IPS-20b (cell line): ENCODE measurements at regions not wholly inside any gene's neighbourhood (a gene's known extent, or its start where the extent isn't known, plus 50 kb on each side); places are given as distances from the start of the nearest gene placed in this dataset.
"Not testable (repeated sequence)": the region's sequence is repeated elsewhere in the genome, so short reads cannot be mapped to it uniquely, and the experiment has no call there.

Experiments
- H3K27ac ChIP-seq: one replicate; pipeline ENCODE4 v1.5.1; 2013; ENCODE audit warnings: low read length
- H3K27me3 ChIP-seq: 2 replicates; pipeline ENCODE4 v1.6.1; 2013; ENCODE audit warnings: mild to moderate bottlenecking, low read length, inconsistent platforms; ENCODE audit not compliant: insufficient read depth
- H3K36me3 ChIP-seq: 2 replicates; pipeline ENCODE4 v1.6.1; 2013; ENCODE audit warnings: low read depth, mild to moderate bottlenecking, inconsistent platforms, low read length, moderate library complexity; ENCODE audit not compliant: insufficient read depth
- H3K4me1 ChIP-seq: 2 replicates; pipeline ENCODE4 v1.6.1; 2013; ENCODE audit warnings: mild to moderate bottlenecking, control low read depth, inconsistent platforms, low read length, moderate library complexity; ENCODE audit not compliant: insufficient read depth
- H3K4me3 ChIP-seq: 2 replicates; pipeline ENCODE4 v1.5.1; 2013; ENCODE audit warnings: mild to moderate bottlenecking, low read length, inconsistent platforms
- H3K9ac ChIP-seq: 2 replicates; pipeline ENCODE4 v1.6.1; 2013; ENCODE audit warnings: low read depth, mild to moderate bottlenecking, inconsistent platforms, low read length, moderate library complexity
- H3K9me3 ChIP-seq: 2 replicates; pipeline ENCODE4 v1.6.1; 2013; ENCODE audit warnings: mild to moderate bottlenecking, low read depth, low read length, inconsistent platforms; ENCODE audit not compliant: insufficient read depth

DNA sequence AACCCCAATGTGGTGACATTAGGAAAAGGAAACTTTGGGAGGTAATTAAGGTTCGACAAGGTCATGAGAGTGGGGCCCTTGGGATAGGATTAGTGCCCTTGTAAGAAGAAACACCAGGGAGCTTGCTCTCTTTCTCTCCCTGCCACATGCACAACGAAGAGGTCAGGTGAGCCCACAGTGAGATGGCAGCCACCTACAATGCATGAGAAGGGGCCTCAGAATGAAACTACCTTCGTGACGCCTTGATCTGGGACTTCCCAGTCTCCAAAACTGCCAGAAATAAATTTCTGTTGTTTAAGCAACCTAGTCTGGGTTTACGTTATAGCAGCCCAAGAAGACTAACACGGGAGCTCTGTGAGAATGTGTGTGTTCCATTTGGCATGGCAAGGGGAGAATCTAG, 682.8 kb downstream of the PRIM2 start:
- H3K36me3 ChIP-seq, H3K9ac ChIP-seq, H3K4me1 ChIP-seq, H3K27ac ChIP-seq, H3K4me3 ChIP-seq, H3K27me3 ChIP-seq: not testable (repeated sequence)
- peaks cover 12% of the 10 kb centered on the region for H3K9me3 ChIP-seq

DNA sequence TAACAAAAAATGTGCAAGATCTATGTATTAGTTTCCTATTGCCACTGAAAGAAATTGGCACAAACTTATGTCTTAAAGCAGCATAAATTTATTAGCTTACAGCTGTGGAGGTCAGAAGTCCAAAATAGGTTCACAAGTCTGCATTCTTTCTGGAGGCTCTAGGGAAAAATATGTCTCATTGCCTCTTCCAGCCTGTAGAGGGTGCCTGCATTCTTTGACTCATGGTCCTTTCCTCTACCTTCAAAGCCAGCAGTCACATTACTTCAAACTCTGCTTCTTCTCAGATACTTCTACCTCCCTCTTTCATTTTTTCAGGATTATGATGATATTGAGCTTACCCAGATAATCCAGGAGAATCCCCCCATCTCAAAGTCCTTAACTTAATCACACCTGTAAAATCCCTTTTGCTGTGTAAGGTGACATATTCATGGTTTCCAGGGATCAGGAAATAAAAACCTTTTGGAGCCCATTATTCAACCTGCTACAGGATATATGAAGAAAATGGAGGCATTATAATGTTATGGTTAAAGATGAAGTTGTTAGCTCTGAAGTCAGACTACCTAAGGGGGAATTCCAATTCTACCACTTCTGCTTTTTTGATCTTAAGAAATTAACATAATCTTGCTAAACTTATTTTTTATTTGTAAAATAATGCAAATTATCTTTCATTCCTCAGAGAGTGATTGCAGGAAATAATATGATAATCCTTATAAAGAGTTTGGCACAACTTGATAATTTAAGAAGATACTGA, 686.2 kb downstream of the PRIM2 start:
- not testable (repeated sequence) for H3K36me3 ChIP-seq, H3K4me3 ChIP-seq, H3K9ac ChIP-seq, H3K4me1 ChIP-seq, H3K27me3 ChIP-seq, H3K27ac ChIP-seq
- H3K9me3 ChIP-seq = peaks cover 19% of the 10 kb centered on the region

DNA sequence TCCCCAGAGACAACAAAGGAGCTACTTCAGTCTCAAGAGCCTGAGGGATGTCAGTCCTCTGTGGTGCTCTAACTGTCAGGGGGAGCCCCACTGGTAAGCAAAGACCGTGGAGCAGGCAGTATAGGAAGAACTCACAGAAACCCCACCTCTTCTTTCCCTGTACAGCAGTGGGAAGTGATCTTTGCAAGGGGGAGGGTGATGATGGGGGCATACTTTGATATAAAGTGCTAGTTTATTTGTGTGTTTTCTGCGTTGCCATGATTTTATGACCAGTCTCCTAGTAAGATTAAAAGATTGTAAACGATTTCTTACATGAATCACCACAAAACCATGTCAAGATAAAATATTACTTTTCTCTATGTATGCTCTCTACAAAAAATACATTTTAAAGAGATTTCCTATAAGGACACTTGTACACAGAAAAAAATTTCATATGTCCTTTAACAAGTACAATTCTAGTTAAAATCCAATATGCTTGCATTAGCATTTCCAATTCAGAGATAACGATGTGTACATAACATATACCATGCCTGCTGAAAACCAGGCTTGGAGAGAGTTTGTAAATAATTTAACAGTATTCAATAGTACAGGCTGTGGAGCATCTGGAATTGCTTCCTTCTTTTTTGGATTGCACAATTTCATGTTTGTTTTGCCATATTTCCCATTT, 690.0 kb downstream of the PRIM2 start:
- not testable (repeated sequence) for H3K36me3 ChIP-seq, H3K27me3 ChIP-seq, H3K9ac ChIP-seq, H3K4me1 ChIP-seq, H3K27ac ChIP-seq, H3K4me3 ChIP-seq
- H3K9me3 ChIP-seq = peaks cover 17% of the 10 kb centered on the region

DNA sequence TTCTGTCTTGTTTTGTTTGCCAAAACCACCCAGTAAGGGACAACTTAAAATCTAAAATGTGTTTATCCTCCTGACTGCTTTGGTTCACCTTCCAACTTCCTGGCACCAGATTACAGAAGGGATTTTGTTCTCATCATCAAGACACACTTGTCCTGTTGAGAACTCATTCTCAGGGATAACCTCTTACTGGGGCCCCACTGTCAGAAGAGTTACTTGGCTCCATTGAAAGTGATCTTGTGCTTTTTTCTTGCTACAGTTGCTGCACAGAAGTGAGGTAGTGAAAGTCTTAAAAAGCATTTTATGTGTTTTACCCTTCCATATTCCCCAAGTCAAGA, 690.5 kb downstream of the PRIM2 start:
- not testable (repeated sequence) for H3K4me1 ChIP-seq, H3K4me3 ChIP-seq, H3K36me3 ChIP-seq, H3K27ac ChIP-seq, H3K27me3 ChIP-seq, H3K9ac ChIP-seq
- peaks cover 17% of the 10 kb centered on the region for H3K9me3 ChIP-seq

DNA sequence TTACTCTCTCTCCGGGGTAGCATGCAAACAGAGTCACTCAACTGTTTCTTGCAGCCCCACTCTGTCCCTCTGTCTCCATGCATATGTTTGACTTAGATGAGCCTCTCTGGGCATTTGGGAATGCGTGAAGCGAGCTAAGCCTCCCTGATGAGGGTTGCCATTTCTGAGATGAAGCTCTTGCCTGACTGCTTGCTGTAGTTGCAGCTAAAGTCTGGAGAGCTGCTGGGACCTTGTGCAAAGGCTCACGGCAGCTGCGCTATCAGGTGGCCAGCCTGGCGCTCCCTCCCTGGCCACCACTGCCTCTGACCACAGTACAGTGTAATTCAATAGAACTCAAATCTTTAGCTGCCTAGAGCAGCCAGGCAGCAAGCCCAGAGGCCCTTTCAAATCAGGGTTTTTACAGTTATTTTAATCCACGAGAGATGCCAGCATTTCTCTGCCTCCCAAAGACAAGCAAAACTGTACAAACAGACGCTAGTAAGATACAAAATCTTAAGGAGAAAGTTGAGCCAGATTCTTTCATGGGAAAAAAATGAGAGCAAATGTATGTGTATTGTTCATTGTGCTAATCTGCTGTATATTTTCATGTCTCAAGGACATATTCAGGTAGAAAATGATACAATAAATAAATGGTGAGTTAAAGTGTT, 694.6 kb downstream of the PRIM2 start:
- not testable (repeated sequence) for H3K9me3 ChIP-seq, H3K27ac ChIP-seq, H3K27me3 ChIP-seq, H3K4me3 ChIP-seq, H3K9ac ChIP-seq, H3K4me1 ChIP-seq, H3K36me3 ChIP-seq

DNA sequence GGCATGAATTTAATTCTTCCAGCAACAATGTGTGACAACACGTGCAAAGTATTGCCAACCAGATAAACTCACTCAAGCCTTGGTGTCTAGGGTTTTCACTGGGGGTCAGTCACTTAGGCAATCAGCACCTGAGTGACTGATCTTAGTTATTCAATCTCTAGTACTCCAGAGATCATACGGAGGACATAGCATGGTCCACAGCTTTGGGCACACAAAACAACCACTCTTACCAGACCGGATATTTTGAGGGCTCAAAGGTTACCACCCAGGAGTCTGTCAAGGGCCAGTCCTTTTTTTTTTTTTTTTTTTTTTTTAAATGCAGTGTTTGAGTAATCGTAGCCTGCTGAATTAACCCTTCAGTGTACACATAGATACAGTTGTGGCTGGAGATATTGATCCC, 699.2 kb downstream of the PRIM2 start:
- H3K9ac ChIP-seq, H3K27ac ChIP-seq, H3K4me3 ChIP-seq, H3K4me1 ChIP-seq, H3K9me3 ChIP-seq, H3K36me3 ChIP-seq, H3K27me3 ChIP-seq: not testable (repeated sequence)

DNA sequence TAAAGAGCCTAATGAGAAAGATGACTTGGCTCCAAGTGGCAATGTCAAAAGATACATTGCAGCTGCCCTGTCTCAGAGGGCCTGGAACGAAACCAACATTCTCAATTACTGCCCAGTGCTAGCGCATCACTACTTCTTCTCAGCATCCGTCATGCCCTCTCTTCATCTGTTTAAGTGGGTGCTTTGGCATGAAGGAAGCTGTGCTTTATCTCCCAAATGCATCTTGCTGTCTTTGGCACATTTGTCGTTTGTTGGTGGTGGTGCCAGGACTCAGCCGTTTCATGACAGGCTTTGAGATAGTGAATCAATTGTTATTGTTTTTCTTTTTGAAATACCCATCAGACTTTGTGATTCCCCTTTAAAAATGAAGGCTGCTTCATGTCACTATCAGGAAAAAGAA, 710.8 kb downstream of the PRIM2 start:
- not testable (repeated sequence) for H3K27ac ChIP-seq, H3K9me3 ChIP-seq, H3K27me3 ChIP-seq, H3K9ac ChIP-seq, H3K4me3 ChIP-seq, H3K36me3 ChIP-seq, H3K4me1 ChIP-seq

DNA sequence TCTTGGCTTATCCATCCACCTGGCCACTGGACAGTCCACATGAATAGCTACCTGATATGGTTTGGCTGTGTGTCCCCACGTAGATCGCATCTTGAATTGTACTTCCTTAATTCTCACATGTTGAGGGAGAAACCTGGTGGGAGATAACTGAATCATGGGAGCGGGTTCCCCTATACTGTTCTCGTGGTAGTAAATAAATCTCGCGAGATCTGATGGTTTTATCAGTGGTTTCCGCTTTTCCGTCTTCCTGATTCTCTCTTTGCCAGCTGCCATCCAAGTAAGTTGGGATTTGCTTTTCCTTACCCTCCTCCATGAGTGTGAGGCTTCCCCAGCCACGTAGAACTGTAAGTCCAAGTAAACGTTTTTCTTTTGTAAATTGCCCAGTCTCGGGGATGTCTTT, 720.8 kb downstream of the PRIM2 start:
- H3K9ac ChIP-seq, H3K4me1 ChIP-seq, H3K27me3 ChIP-seq, H3K9me3 ChIP-seq, H3K36me3 ChIP-seq, H3K4me3 ChIP-seq, H3K27ac ChIP-seq: not testable (repeated sequence)

DNA sequence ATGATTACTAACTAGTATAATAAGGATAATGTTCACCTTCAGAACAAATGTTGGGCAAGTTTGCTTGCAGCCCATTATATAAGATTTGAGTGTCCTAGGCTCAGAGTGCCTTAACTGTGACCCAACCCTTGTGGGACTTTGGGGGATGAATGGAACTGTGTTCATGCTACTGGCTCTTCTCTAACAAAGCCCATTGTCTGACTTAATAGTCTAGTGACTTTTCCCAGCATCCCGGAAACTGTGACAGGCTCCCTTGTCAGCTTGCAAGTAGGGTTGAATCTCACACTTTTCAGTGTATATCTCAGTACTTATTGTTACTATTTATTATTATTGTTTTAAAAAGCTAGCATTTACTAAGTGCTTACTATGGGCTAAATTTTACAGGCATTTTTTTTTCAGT, 729.2 kb downstream of the PRIM2 start:
- H3K36me3 ChIP-seq, H3K27me3 ChIP-seq, H3K4me1 ChIP-seq, H3K9me3 ChIP-seq, H3K9ac ChIP-seq, H3K27ac ChIP-seq, H3K4me3 ChIP-seq: not testable (repeated sequence)

DNA sequence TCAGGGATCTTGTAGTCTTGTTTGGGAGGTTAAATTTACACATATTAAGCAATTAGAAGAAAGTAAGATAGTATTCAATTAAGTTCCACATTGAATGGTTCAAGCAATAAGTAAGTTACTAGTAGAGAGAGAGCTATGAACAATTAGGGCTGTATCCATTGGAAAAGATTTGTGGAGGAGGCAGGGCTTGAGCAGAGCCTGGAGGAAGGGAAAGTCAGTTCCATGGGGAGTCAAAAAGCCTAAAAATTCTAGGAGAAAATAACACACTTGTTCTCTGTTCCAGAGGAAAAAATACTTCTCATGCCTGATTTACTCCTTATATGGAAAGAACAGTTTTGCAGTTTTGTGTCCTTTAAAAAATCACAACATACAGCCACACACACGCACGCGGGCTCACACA, 730.0 kb downstream of the PRIM2 start:
- H3K4me1 ChIP-seq, H3K36me3 ChIP-seq, H3K9ac ChIP-seq, H3K4me3 ChIP-seq, H3K27ac ChIP-seq, H3K9me3 ChIP-seq, H3K27me3 ChIP-seq: not testable (repeated sequence)

DNA sequence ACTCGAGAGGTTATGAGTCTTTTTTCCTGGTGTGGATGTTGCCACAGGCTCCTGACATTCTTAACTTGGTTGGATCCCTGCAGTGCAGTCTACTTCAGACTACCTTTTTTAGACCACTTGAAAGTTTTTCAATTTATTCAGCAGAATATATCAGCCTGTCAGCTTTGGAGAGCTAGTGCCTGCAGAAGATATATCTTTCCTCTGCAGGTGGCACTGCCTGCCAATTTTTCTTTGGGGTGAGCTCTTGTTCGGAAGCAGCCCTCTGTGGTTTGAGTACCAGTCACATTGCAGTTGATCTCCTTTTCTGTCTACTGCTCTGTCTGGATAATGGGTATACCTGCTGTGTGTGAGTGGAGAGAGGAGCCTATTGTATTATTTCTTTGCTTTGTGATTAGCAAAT, 730.4 kb downstream of the PRIM2 start:
- H3K36me3 ChIP-seq, H3K27me3 ChIP-seq, H3K9ac ChIP-seq, H3K4me3 ChIP-seq, H3K4me1 ChIP-seq, H3K27ac ChIP-seq, H3K9me3 ChIP-seq: not testable (repeated sequence)

DNA sequence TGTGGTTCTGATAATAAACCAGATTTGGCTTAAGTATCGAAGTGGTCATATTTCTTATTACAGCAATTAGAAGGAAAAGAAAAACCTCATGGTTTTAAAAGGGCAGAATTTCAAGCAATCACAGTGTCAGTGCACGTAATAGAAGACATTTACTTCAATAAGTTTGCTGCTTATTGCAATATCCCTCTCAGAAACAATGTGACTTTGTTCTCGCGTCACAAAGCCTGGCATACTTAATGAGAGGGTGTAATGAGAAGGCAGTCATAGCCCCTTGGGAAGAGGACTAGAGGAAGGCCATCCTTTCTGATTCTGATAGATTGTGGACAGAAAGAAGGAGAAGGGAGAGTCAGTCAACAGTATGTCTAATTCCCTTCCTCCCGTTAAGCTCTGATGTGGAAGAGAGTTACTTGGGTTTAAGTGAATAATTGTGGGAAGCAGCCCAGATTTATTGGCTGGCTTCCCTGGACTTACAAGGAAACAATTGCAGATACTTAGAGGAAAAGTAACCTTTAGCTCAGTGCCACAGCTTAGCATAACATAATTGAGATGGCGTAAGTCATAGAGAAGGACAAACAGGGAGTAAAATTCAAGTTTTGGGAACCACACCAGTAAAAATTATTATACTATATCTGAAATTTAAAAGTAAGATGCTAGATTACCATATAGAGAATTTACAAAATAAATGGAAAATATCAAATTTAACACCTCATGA, 738.2 kb downstream of the PRIM2 start:
- H3K4me3 ChIP-seq, H3K27me3 ChIP-seq, H3K36me3 ChIP-seq: not testable (repeated sequence)

More for the DNA sequence above, 738.2 kb downstream of the PRIM2 start:
- not testable (repeated sequence) for H3K9me3 ChIP-seq, H3K27ac ChIP-seq, H3K4me1 ChIP-seq, H3K9ac ChIP-seq
